ENCODE measurements at regions not wholly inside any gene's neighbourhood (a gene's known extent, or its start where the extent isn't known, plus 50 kb on each side); places are given as distances from the start of the nearest gene placed in this dataset.
"Not testable (repeated sequence)": the region's sequence is repeated elsewhere in the genome, so short reads cannot be mapped to it uniquely, and the experiment has no call there.

GRCh38 chr6:79408256-79408974 lies 128.8 kb downstream of the LCA5 start:
- 68% methylated on average over 7 of the region's 7 CpGs for WGBS
- Histone ChIP-seq H3K27ac (ENCODE audit: low read depth) (no peak overlapping the region), H3K4me1 (ENCODE audit: insufficient read depth) (no peaks in the 10 kb centered on the region), H3K4me3 (ENCODE audit: low read depth, low read length) (no peak overlapping the region), H3K36me3 (ENCODE audit: insufficient read depth) (no peaks in the 10 kb centered on the region)
- no peak for DNase-seq (ENCODE audit: extremely low spot score)

- Histone ChIP-seq H3K27ac (ENCODE audit: low read depth) (no peak overlapping the region), H3K36me3 (ENCODE audit: insufficient read depth) (no peaks in the 10 kb centered on the region), H3K4me3 (ENCODE audit: low read depth, low read length) (no peak overlapping the region), H3K4me1 (ENCODE audit: insufficient read depth) (no peaks in the 10 kb centered on the region)
- DNase-seq (ENCODE audit: extremely low spot score) = no peak
- 97% methylated on average over 8 of the region's 8 CpGs for WGBS
These were observed 132.6 kb downstream of the LCA5 start for GRCh38 chr6:79404677-79405076.

GRCh38 chr6:79404261-79404660 lies 133.0 kb downstream of the LCA5 start:
- Histone ChIP-seq H3K4me3 (ENCODE audit: low read depth, low read length) (no peak overlapping the region), H3K36me3 (ENCODE audit: insufficient read depth) (no peaks in the 10 kb centered on the region), H3K4me1 (ENCODE audit: insufficient read depth) (no peaks in the 10 kb centered on the region), H3K27ac (ENCODE audit: low read depth) (no peak overlapping the region)
- no peak for DNase-seq (ENCODE audit: extremely low spot score)
- 95% methylated on average over 3 of the region's 3 CpGs for WGBS

GRCh38 chr6:79403563-79403962 lies 133.7 kb downstream of the LCA5 start:
- 76% methylated on average over 1 of the region's 1 CpG for WGBS
- H3K27ac ChIP-seq (ENCODE audit: low read depth) = no peak overlapping the region
- no peak for DNase-seq (ENCODE audit: extremely low spot score)

GRCh38 chr6:79403086-79403485 lies 134.1 kb downstream of the LCA5 start:
- no peak for DNase-seq (ENCODE audit: extremely low spot score)
- Histone ChIP-seq H3K27ac (ENCODE audit: low read depth) (no peak overlapping the region), H3K36me3 (ENCODE audit: insufficient read depth) (no peaks in the 10 kb centered on the region), H3K4me1 (ENCODE audit: insufficient read depth) (no peaks in the 10 kb centered on the region), H3K4me3 (ENCODE audit: low read depth, low read length) (no peak overlapping the region)

More at GRCh38 chr6:79403563-79403962, 133.7 kb downstream of the LCA5 start:
- Histone ChIP-seq H3K36me3 (ENCODE audit: insufficient read depth) (no peaks in the 10 kb centered on the region), H3K4me3 (ENCODE audit: low read depth, low read length) (no peak overlapping the region), H3K4me1 (ENCODE audit: insufficient read depth) (no peaks in the 10 kb centered on the region)

GRCh38 chr6:79399499-79399898 lies 137.7 kb downstream of the LCA5 start:
- H3K4me1 ChIP-seq (ENCODE audit: insufficient read depth) = no peaks in the 10 kb centered on the region

GRCh38 chr6:79398617-79399016 lies 138.6 kb downstream of the LCA5 start:
- not testable (repeated sequence) for H3K36me3 ChIP-seq (ENCODE audit: insufficient read depth); H3K4me3 ChIP-seq (ENCODE audit: low read depth, low read length); DNase-seq (ENCODE audit: extremely low spot score); H3K27ac ChIP-seq (ENCODE audit: low read depth); H3K4me1 ChIP-seq (ENCODE audit: insufficient read depth)
- WGBS = 93% methylated on average over 2 of the region's 2 CpGs

More at GRCh38 chr6:79399499-79399898, 137.7 kb downstream of the LCA5 start:
- no peak for DNase-seq (ENCODE audit: extremely low spot score)
- Histone ChIP-seq H3K36me3 (ENCODE audit: insufficient read depth) (no peaks in the 10 kb centered on the region), H3K4me3 (ENCODE audit: low read depth, low read length) (no peak overlapping the region), H3K27ac (ENCODE audit: low read depth) (no peak overlapping the region)
- WGBS = 78% methylated on average over 3 of the region's 3 CpGs

GRCh38 chr6:79396625-79397024 lies 140.6 kb downstream of the LCA5 start:
- Histone ChIP-seq H3K4me3 (ENCODE audit: low read depth, low read length) (no peak overlapping the region), H3K27ac (ENCODE audit: low read depth) (no peak overlapping the region), H3K4me1 (ENCODE audit: insufficient read depth) (no peaks in the 10 kb centered on the region), H3K36me3 (ENCODE audit: insufficient read depth) (no peaks in the 10 kb centered on the region)
- DNase-seq (ENCODE audit: extremely low spot score) = no peak
- WGBS = 93% methylated on average over 2 of the region's 2 CpGs

- no peak overlapping the region for H3K27ac ChIP-seq (ENCODE audit: low read depth)
- no peak overlapping the region for H3K4me3 ChIP-seq (ENCODE audit: low read depth, low read length)
- DNase-seq (ENCODE audit: extremely low spot score) = no peak
- H3K4me1 ChIP-seq (ENCODE audit: insufficient read depth) = no peaks in the 10 kb centered on the region
- no peaks in the 10 kb centered on the region for H3K36me3 ChIP-seq (ENCODE audit: insufficient read depth)
- WGBS = 83% methylated on average over 3 of the region's 3 CpGs
These were observed 142.5 kb downstream of the LCA5 start for GRCh38 chr6:79394690-79395089.

- Histone ChIP-seq H3K27ac (ENCODE audit: low read depth) (no peak overlapping the region), H3K36me3 (ENCODE audit: insufficient read depth) (no peaks in the 10 kb centered on the region), H3K4me3 (ENCODE audit: low read depth, low read length) (no peak overlapping the region), H3K4me1 (ENCODE audit: insufficient read depth) (no peaks in the 10 kb centered on the region)
- WGBS = 95% methylated on average over 3 of the region's 3 CpGs
- no peak for DNase-seq (ENCODE audit: extremely low spot score)
These were observed 145.1 kb downstream of the LCA5 start for GRCh38 chr6:79392094-79392493.

- no peak overlapping the region for H3K4me3 ChIP-seq (ENCODE audit: low read depth, low read length)
- H3K36me3 ChIP-seq (ENCODE audit: insufficient read depth) = no peaks in the 10 kb centered on the region
- H3K27ac ChIP-seq (ENCODE audit: low read depth) = no peak overlapping the region
- no peaks in the 10 kb centered on the region for H3K4me1 ChIP-seq (ENCODE audit: insufficient read depth)
- 68% methylated on average over 1 of the region's 1 CpG for WGBS
- no peak for DNase-seq (ENCODE audit: extremely low spot score)
These were observed 145.8 kb downstream of the LCA5 start for GRCh38 chr6:79391480-79391879.

GRCh38 chr6:79385893-79386292 lies 151.3 kb downstream of the LCA5 start:
- Histone ChIP-seq H3K4me3 (ENCODE audit: low read depth, low read length) (no peak overlapping the region), H3K27ac (ENCODE audit: low read depth) (no peak overlapping the region), H3K36me3 (ENCODE audit: insufficient read depth) (no peaks in the 10 kb centered on the region), H3K4me1 (ENCODE audit: insufficient read depth) (no peaks in the 10 kb centered on the region)
- no peak for DNase-seq (ENCODE audit: extremely low spot score)
- WGBS = 58% methylated on average over 4 of the region's 4 CpGs

GRCh38 chr6:79385333-79385732 lies 150.9 kb upstream of the HMGN3 start:
- Histone ChIP-seq H3K4me1 (ENCODE audit: insufficient read depth) (no peaks in the 10 kb centered on the region), H3K27ac (ENCODE audit: low read depth) (no peak overlapping the region), H3K4me3 (ENCODE audit: low read depth, low read length) (no peak overlapping the region), H3K36me3 (ENCODE audit: insufficient read depth) (no peaks in the 10 kb centered on the region)
- 90% methylated on average over 1 of the region's 1 CpG for WGBS
- no peak for DNase-seq (ENCODE audit: extremely low spot score)

GRCh38 chr6:79384845-79385244 lies 150.4 kb upstream of the HMGN3 start:
- H3K4me3 ChIP-seq (ENCODE audit: low read depth, low read length) = no peak overlapping the region
- WGBS = 26% methylated on average over 1 of the region's 1 CpG
- no peak for DNase-seq (ENCODE audit: extremely low spot score)
- H3K27ac ChIP-seq (ENCODE audit: low read depth) = no peak overlapping the region
- H3K4me1 ChIP-seq (ENCODE audit: insufficient read depth) = no peaks in the 10 kb centered on the region
- H3K36me3 ChIP-seq (ENCODE audit: insufficient read depth) = no peaks in the 10 kb centered on the region

- no peaks in the 10 kb centered on the region for H3K36me3 ChIP-seq (ENCODE audit: insufficient read depth)
- H3K4me1 ChIP-seq (ENCODE audit: insufficient read depth) = no peaks in the 10 kb centered on the region
- no peak overlapping the region for H3K27ac ChIP-seq (ENCODE audit: low read depth)
- 98% methylated on average over 5 of the region's 5 CpGs for WGBS
- H3K4me3 ChIP-seq (ENCODE audit: low read depth, low read length) = no peak overlapping the region
- DNase-seq (ENCODE audit: extremely low spot score) = no peak
These were observed 144.5 kb upstream of the HMGN3 start for GRCh38 chr6:79378957-79379356.

Measured in urinary bladder (tissue), 3 donors.